T47D (cell line): ENCODE measurements at regions not wholly inside any gene's neighbourhood (a gene's known extent, or its start where the extent isn't known, plus 50 kb on each side); places are given as distances from the start of the nearest gene placed in this dataset.
"Not testable (repeated sequence)": the region's sequence is repeated elsewhere in the genome, so short reads cannot be mapped to it uniquely, and the experiment has no call there.

ENCODE experiments used
- DNase-seq, 2 experiments: peaks; one replicate each; pipeline versions ENCODE4 v3.0.0 to v3.0.0-alpha.2; 2011 to 2012; ENCODE audit warnings: low read depth in 1 of 2, low spot score in 1 of 2
- JUND ChIP-seq: IDR thresholded peaks from 2 replicates; pipeline ENCODE4 v1.6.1; 2012; ENCODE audit warnings: low read depth
- in situ Hi-C: cut with HindIII; loops from 2 replicates; pipeline ENCODE4 v1.10.0; 2016; ENCODE audit warnings: low sequenced_read_pairs, low pct_unique_long_range_greater_than_20kb

DNA sequence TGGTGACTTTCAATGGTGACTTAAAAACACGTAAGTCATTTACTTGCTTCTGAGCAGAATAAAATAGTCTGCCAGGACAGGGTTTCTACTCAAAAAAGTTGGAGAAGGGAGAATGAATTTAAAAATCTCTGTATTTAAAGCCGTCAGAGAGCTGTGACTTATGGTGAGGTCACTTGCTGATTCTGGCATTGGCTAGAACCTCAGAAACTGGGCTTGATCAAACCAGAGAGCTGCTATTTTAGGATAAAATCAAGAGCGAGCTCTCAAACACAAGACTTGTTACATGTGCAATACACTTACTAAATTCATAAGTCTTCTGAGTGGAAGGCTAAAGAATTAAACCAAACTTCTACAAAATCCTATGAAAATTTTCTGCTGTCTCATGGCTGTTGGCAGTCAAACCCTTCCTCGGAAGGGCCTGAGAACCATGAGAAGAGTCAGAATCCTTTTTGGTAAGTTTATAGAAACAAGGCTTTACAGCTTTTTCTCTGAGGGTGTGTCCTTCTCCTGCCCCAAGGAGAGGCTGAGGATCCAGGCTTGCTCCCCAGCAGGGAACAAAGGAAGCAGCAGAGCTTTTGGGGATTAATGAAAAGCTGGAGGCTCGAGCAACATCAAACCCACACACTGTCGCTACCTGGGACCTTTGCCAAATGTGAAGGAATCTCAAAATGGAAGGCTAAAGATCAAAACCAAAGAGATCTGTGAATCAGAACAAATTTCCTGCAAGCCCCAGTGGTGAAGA lies 816.4 kb downstream of the SOCS6 start:
- DNase-seq, result no peak
- in situ Hi-C loops, result no loop called here
- no peak for TF ChIP-seq JUND

DNA sequence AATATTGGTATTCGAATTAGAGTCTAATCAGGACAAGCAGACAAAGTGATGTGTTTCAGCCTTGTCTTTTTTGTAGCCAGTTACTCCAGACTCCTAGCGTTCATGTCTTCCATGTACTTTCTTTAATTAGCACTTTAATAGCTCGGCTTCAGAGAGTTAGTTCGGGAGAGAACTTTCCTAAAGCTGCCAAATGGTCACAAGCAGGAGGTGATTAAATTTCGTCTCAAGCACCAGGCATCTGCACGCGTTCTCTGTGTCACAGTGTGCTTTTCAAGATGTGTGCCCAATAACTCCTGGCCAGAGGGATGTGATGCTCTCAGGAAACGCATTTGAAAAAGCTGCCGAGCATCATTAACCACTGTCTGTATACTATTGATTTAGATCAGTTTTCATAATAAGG lies 790.8 kb downstream of the SOCS6 start:
- no peak for DNase-seq
- in situ Hi-C loops, result no loop called here

DNA sequence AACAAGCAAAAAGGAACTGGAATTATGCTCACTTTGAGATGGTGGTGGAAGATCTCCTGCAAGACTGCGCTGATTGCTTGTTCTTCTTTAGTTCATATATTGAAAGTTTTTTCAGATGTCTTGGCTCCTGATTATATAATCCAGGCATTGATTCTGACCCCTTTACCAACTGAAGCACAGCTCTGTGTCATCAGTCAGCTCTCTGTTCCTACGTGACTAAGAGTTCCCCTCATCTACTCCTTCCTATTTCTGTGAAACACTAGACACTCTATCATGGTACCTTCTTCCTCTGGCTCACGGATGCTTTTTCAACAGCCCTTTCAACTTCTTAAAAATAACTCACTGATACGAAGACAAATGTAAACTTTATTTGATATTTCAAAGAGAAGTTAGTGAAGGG lies 788.6 kb downstream of the SOCS6 start:
- no peak for DNase-seq
- TF ChIP-seq JUND, result no peak
- in situ Hi-C loops, result no loop called here

More for the DNA sequence above, 790.8 kb downstream of the SOCS6 start:
- TF ChIP-seq JUND, result no peak

DNA sequence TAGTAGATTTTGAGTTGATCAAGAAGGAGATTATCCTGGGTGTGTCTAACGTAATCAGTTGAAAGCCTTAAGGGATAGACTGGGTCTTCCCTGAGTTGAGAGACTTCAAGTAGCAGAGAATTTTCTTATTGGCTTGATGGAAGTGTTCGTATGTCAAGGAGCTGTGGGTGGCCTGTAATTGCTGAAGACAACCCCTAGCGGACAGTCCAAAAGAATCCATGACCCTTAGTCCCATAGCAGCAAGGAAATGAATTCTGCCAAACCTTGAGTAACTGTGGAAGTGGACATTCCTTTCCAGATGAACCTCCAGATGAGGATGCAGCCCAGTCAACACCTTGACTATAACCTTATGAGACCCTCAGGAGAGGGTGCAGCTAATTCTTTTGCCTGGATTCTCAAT lies 786.3 kb downstream of the SOCS6 start:
- no peak for TF ChIP-seq JUND
- DNase-seq, result peak in 1 of 2 experiments; percentile 24
- in situ Hi-C loops, result no loop called here

DNA sequence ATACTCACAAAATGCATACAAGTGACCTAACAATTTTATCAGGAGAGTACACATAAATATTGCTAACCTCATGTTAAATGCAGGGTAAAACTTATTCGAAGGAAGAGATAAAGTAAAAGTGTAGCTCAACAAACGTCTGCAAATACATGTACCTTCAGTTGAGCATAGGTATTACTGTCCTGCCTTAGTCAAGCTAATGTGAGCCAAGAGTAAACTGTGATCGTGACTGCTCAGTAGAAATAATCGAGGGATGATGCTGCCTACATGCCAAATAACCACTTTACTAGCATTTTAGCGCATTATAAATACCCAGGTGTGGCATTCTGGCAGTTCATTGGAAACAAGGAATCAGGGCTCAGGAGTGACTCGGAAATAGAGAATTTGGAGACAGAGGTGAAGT lies 779.5 kb downstream of the SOCS6 start:
- in situ Hi-C loops, result no loop called here
- no peak for TF ChIP-seq JUND
- no peak for DNase-seq

DNA sequence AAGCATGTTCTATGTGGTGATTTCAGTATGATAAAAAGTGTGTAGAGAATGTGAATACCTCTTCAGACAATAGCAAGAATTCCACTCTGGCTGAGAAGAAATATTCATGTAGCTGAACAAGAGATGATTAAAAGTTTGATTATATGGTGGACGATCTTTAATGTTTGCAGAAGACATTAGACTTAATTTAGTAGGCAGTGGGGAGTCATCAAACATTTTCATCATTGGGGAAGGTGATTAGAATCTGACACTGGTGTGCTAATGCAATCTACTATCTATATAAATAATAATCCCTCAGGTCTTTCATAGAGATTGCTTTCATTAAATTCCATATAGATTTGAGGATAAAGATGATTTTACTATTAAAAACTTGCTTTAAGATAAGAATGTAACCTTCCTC lies 761.0 kb downstream of the SOCS6 start:
- no peak for DNase-seq
- in situ Hi-C loops, result no loop called here
- TF ChIP-seq JUND, result no peak

DNA sequence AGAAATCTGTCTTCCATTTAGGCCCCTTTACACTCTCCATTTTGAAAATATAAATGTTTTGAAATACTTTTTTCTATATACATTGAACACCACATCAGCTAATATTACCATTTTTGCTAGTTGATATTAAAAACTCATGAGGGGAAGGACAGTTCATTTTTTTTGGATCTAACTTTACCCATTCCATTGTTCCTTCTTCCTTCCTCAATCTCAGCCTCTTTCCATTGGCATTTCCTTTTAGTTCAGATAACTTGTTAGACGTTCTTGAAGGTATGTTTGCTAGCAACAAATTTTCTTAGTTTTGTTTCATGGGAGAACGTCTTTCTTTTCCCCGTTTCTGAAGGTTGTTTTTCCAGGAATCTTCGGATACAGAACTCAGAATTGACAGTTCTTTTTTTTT lies 759.0 kb downstream of the SOCS6 start:
- no peak for DNase-seq
- TF ChIP-seq JUND, result no peak
- in situ Hi-C loops, result no loop called here

DNA sequence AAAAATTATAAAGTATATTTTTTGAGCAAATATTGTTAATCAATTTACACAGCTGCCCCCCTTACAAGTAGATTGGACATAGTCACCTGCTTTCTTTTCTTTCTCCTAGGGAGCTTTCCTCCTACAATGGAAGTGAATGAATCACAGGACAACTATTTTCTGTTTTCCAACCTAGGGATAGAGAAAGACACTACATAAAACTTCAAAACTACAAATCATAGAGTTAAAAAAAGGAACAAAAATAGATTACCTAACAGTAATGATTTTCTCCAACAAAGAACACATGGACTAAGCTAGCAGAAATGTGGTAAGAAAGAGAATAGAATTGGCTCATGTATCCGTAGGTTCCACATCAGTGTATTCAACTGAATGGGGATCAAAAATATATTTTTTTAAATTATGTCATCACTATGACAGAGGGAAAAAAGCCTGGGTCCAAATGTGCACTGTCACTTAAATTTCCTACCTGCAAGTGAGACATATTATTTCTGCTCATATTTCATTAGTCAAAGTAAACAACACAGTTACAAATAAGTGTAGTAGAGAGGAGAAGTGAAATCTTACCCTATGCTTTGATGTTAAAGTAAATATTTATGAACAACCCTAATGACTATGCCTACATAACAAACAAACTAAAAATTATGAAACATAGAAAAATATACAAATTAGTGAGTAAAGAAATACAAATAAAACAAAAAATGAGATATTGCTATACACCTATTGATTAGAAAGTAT lies 756.7 kb downstream of the SOCS6 start:
- no peak for DNase-seq
- TF ChIP-seq JUND, result no peak
- in situ Hi-C loops, result no loop called here

DNA sequence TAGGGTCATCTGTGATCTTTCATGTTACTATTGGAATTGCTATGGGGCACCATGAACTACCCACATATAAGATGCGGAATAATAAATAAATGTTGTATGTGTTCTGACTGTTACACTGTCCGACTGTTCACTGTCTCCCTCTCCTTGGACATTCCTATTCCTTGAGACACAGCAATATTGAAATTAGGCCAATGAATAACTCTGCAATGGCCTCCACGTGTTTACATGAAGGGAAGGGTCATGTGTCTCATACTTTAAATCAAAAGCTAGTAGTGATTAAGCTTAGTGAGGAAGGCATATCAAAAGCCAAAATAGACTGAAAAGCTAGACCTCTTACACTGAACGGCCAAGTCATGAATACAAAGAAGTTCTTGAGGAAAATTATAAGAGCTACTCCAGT lies 751.3 kb downstream of the SOCS6 start:
- in situ Hi-C loops, result no loop called here
- no peak for TF ChIP-seq JUND
- DNase-seq, result no peak

DNA sequence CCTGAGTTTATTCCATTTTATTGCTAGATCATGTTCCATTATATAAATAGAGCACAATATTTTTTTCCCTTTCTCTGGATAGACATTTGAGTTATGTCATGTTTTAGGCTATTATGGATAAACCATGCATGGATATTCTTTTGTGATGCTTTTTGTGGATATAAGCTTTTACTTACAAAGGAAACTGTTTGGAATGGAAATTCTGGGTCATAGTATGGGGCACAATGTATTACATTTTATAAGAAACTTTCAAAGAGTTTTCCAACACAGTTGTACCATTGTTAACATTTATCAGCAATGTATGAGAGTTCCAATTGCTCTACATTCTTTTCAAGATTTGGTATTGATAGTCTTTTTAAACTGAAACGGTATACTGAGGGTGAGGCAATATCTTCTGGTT lies 749.4 kb downstream of the SOCS6 start:
- TF ChIP-seq JUND, result no peak
- no peak for DNase-seq
- in situ Hi-C loops, result no loop called here

DNA sequence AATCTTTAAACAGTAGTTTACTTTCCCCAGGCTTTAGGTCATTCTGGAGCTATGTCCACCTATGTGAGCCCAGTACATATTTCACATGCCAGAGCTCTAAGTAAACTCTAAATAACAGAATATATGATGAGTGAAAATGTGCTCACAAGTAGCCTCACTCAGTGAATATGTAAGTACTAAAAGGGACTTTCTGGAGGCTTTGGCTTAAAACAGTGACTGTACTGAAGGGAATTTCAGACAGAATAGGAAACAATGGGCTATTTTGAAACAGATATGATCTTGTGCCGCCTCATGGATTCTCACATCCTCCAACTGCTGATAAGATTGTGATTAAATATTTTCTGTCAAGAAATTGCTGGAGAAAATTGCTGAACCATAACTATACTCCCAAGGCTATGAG lies 747.9 kb downstream of the SOCS6 start:
- in situ Hi-C loops, result no loop called here
- DNase-seq, result peak in 1 of 2 experiments; percentile 42
- no peak for TF ChIP-seq JUND

DNA sequence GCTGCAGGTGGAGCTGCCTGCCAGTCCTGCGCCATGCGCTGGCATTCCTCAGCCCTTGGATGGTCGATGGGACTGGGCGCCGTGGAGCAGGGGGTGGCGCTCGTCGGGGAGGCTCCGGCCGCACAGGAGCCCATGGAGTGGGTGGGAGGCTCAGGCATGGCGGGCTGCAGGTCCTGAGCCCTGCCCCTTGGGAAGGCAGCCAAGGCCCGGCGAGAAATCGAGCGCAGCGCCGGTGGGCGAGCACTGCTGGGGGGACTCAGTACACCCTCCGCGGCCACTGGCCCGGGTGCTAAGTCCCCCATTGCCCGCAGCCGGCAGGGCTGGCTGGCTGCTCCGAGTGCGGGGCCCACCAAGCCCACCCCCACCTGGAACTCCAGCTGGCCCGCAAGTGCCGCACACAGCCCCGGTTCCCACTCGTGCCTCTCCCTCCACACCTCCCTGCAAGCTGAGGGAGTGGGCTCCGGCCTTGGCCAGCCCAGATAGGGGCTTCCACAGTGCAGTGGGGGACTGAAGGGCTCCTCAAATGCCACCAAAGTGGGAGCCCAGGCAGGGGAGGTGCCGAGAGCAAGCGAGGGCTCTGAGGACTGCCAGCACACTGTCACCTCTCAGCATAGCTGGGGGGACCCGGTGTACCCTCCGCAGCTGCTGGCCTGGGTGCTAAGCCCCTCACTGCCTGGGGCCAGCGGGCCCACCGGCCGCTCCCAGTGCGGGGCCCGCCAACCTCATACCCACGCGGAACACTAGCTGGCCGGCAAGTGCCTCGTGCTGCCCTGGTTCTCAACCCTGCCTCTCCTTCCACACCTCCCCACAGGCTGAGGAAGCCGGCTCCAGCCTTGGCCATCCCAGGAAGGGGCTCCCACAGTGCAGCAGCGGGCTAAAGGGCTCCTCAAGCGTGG lies 742.7 kb downstream of the SOCS6 start:
- DNase-seq, in situ Hi-C loops: not testable (repeated sequence)

DNA sequence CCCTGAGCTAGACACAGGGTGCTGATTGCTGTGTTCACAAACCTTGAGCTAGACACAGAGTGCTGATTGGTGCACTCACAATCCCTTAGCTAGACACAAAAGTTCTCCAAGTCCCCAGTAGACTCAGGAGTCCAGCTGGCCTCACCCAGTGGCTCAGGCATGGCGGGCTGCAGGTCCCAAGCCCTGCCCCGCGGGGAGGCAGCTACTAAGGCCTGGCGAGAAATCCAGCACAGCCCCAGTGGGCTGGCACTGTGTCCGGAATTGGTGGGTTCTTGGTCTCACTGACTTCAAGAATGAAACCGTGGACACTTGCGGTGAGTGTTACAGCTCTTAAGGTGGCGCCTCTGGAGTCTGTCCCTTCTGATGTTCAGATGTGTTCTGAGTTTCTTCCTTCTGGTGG lies 741.2 kb downstream of the SOCS6 start:
- in situ Hi-C loops, DNase-seq: not testable (repeated sequence)
